Natural killer cell (primary cell): ENCODE measurements at regions not wholly inside any gene's neighbourhood (a gene's known extent, or its start where the extent isn't known, plus 50 kb on each side); places are given as distances from the start of the nearest gene placed in this dataset.

Experiments used
- ATAC-seq, 3 donors: fragments of 150-1000 bp in 2 of 3; fragments of 200-7000 bp in 1 of 3; cut with Tn5 transposase; 1 replicate in 1 of 3; 2 replicates in 2 of 3; pipeline ENCODE4 v1.10.0; 2021; ENCODE audit warnings: mild to moderate bottlenecking in 2 of 3, moderate library complexity in 2 of 3
- DNase-seq, 2 donors: peaks; one replicate each; pipeline versions ENCODE4 v3.0.0 to v3.0.0-alpha.2; 2013 to 2021; ENCODE audit warnings: mixed read lengths in 1 of 2
- H3K27ac ChIP-seq: one replicate; pipeline ENCODE4 v1.5.1; 2013; ENCODE audit warnings: mild to moderate bottlenecking, low read length
- H3K27me3 ChIP-seq: one replicate; pipeline ENCODE4 v1.6.1; 2013; ENCODE audit warnings: low read length; ENCODE audit not compliant: control insufficient read depth, insufficient read depth
- H3K36me3 ChIP-seq: one replicate; pipeline ENCODE4 v1.6.1; 2013; ENCODE audit warnings: low read length; ENCODE audit not compliant: control insufficient read depth, insufficient read depth
- H3K4me1 ChIP-seq: one replicate; pipeline ENCODE4 v1.6.1; 2013; ENCODE audit warnings: low read length; ENCODE audit not compliant: control insufficient read depth, insufficient read depth
- H3K4me3 ChIP-seq: one replicate; pipeline ENCODE4 v1.5.1; 2013; ENCODE audit warnings: low read length
- H3K9me3 ChIP-seq: one replicate; pipeline ENCODE4 v1.6.1; 2013; ENCODE audit warnings: low read length; ENCODE audit not compliant: control insufficient read depth, insufficient read depth
- H3K27ac Mint-ChIP-seq, 2 donors: one replicate each; pipeline ENCODE4 v1.8.0; 2022; ENCODE audit warnings: mild to moderate bottlenecking in 2 of 2, mixed read lengths in 2 of 2, moderate library complexity in 1 of 2
- H3K27me3 Mint-ChIP-seq, 2 donors: one replicate each; pipeline ENCODE4 v1.8.0; 2022; ENCODE audit warnings: low read depth in 2 of 2, mixed read lengths in 2 of 2
- H3K36me3 Mint-ChIP-seq: one replicate; pipeline ENCODE4 v1.8.0; 2022; ENCODE audit warnings: mixed read lengths
- H3K4me1 Mint-ChIP-seq, 2 donors: one replicate each; pipeline ENCODE4 v1.8.0; 2022; ENCODE audit warnings: mixed read lengths in 2 of 2
- H3K4me3 Mint-ChIP-seq: one replicate; pipeline ENCODE4 v1.8.0; 2022; ENCODE audit warnings: mild to moderate bottlenecking, moderate library complexity, mixed read lengths
- H3K9me3 Mint-ChIP-seq, 2 donors: one replicate each; pipeline ENCODE4 v1.8.0; 2022; ENCODE audit warnings: mixed read lengths in 2 of 2
- WGBS: methylation state at CpG from one replicate; pipeline ENCODE4 v1.1.7; 2013; ENCODE audit warnings: missing lambda C conversion rate; ENCODE audit not compliant: insufficient coverage; 5-methylcytosine and 5-hydroxymethylcytosine counted together
- intact Hi-C: fragments of 100-400 bp; cut with micrococcal nuclease; formaldehyde crosslinking; loops from one replicate; pipeline ENCODE4 v1.14.2; 2022
- TF ChIP-seq, protein P1 (sequence below): fragments of 200-600 bp; IDR thresholded peaks from one replicate; pipeline ENCODE4 v1.8.0; 2022; ENCODE audit warnings: antibody characterized with exemption

DNA sequence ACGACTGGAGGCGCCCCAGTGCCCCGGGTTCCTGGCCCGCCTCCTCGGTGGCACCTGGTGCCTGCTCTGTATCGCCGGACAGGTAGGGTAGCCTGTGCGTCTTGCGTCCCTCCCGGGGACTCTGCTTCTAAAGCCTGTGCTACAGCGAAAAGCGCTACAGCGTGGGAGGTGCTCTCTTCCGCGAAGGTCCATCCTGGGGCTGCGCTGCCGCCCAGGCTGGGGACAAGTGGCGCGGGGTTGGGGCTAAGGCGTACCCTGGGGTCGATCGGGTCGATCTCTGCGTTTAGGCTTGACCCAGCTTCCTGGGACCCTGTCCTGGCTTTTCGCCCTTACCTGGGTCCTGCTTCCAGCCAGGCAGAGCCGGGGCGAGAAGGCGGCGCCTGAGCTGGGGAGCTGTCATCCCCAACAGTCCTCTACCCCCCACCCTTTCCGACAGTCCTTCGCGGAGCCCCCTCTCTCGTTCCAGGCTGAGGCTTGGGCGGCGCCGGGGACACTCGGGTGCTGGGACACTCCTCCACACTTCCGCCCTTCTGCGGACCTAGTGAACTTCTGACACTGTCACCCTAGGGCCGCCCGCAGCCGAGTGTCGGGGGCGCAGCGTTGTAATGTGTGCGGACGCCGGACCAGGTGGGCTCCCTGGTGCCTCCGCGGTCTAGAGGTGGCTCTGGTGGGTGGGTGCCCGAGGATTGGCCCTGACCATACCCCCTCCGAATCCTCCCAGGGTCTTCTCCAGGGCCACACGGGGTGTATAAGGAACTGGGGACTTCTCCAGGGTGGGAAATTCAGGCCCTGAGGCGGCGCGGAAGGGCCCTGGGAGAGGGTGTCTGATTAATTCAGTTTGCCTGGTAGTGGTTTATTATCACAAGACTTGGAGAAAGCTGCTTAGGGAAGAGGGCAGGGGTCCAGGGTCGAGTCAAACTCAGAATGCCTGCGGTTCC lies 328.2 kb downstream of the SH3GL2 start:
- Histone ChIP-seq H3K9me3 (no peaks in the 10 kb centered on the region), H3K27ac (no peak overlapping the region), H3K4me3 (no peak overlapping the region), H3K27me3 (peaks cover 5% of the 10 kb centered on the region), H3K36me3 (no peaks in the 10 kb centered on the region), H3K4me1 (no peaks in the 10 kb centered on the region)
- intact Hi-C loops, result no loop called here
- ATAC-seq (no peak), DNase-seq (no peak)
- no peaks in the 10 kb centered on the region for H3K36me3 Mint-ChIP-seq
- no peak overlapping the region for H3K27ac Mint-ChIP-seq
- peaks cover 0 to 5% of the 10 kb centered on the region in 2 donors for H3K27me3 Mint-ChIP-seq
- TF ChIP-seq, protein P1, sequence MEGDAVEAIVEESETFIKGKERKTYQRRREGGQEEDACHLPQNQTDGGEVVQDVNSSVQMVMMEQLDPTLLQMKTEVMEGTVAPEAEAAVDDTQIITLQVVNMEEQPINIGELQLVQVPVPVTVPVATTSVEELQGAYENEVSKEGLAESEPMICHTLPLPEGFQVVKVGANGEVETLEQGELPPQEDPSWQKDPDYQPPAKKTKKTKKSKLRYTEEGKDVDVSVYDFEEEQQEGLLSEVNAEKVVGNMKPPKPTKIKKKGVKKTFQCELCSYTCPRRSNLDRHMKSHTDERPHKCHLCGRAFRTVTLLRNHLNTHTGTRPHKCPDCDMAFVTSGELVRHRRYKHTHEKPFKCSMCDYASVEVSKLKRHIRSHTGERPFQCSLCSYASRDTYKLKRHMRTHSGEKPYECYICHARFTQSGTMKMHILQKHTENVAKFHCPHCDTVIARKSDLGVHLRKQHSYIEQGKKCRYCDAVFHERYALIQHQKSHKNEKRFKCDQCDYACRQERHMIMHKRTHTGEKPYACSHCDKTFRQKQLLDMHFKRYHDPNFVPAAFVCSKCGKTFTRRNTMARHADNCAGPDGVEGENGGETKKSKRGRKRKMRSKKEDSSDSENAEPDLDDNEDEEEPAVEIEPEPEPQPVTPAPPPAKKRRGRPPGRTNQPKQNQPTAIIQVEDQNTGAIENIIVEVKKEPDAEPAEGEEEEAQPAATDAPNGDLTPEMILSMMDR, result no peak
- no peaks in the 10 kb centered on the region for H3K4me1 Mint-ChIP-seq
- H3K9me3 Mint-ChIP-seq, result peaks cover 11 to 15% of the 10 kb centered on the region in 2 donors
- H3K4me3 Mint-ChIP-seq, result no peak overlapping the region
- 12% methylated on average over 58 of the region's 58 CpGs for WGBS

DNA sequence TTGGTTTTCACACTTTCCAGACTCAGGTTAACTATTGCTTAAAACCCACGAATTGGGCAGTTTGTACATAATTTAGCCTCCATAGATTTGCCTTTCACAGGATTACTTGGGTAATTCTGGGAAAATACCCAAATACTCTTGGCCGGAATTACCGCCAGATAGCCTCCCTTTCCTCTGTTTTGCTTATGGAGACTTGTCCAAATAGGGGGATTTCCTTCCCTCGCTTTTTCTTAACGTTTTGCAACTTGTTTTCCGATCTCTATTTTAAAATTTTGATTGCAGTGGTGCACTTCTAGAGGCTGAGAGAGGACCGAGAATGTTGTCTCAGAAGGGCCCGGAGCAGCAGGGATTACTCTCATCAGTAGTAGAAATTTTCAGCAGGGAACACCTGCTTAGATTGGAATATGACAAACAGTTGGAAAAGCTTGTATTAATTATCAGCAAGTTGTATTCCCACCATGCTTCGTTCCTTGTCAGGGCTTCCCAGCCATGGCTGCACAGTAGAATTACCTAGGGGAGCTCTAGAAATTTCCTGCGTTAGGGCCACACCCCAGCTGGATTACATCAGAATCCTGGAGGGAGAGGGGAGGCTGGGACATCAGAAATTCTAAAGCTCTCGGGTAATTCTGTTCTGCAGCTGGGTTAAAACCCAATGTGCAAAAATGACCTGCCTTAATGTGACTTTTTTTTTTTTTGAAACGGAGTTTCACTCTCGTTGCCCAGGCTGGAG lies 329.1 kb downstream of the SH3GL2 start:
- ATAC-seq, result no peak
- 78% methylated on average over 13 of the region's 13 CpGs for WGBS
- no peaks in the 10 kb centered on the region for H3K4me1 ChIP-seq
- H3K4me3 ChIP-seq, result no peak overlapping the region
- DNase-seq, result no peak
- Mint-ChIP-seq H3K4me3 (no peak overlapping the region), H3K9me3 (peaks cover 5 to 8% of the 10 kb centered on the region in 2 donors), H3K4me1 (no peaks in the 10 kb centered on the region), H3K36me3 (no peaks in the 10 kb centered on the region), H3K27ac (no peak overlapping the region), H3K27me3 (peaks cover 0 to 5% of the 10 kb centered on the region in 2 donors)
- H3K27ac ChIP-seq, result no peak overlapping the region
- no peaks in the 10 kb centered on the region for H3K9me3 ChIP-seq
- no peaks in the 10 kb centered on the region for H3K36me3 ChIP-seq
- TF ChIP-seq, protein P1, result no peak
- intact Hi-C loops, result no loop called here
- H3K27me3 ChIP-seq, result peaks cover 5% of the 10 kb centered on the region

DNA sequence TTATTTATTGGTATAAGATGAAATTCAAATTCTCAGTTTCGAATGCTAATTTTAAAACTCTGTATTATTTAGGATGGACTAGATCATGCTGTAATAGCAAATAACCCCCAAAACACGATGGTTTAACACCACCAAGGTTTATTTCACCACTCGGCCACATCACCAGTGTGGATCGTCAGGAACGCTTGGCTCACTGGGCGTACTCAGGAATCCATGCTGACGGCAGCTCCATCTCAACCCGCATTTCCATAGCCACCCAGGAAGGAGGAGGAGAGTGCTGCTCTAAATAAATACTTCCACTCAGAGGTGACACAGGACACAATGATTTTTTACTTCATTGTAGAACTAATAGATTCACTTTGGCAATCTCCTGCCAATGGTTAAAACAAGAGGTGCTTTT lies 347.4 kb downstream of the SH3GL2 start:
- Histone ChIP-seq H3K9me3 (no peaks in the 10 kb centered on the region), H3K4me1 (no peaks in the 10 kb centered on the region), H3K27me3 (no peaks in the 10 kb centered on the region), H3K36me3 (no peaks in the 10 kb centered on the region), H3K4me3 (no peak overlapping the region), H3K27ac (no peak overlapping the region)
- Mint-ChIP-seq H3K9me3 (peaks cover 9 to 14% of the 10 kb centered on the region in 2 donors), H3K4me1 (no peaks in the 10 kb centered on the region), H3K27ac (no peak overlapping the region), H3K27me3 (no peaks in the 10 kb centered on the region), H3K4me3 (no peak overlapping the region), H3K36me3 (no peaks in the 10 kb centered on the region)
- ATAC-seq (no peak), DNase-seq (no peak)
- intact Hi-C loops, result no loop called here
- TF ChIP-seq, protein P1, result no peak
- WGBS, result 81% methylated on average over 7 of the region's 8 CpGs
